Keratinocyte (primary cell): ENCODE measurements at regions not wholly inside any gene's neighbourhood (a gene's known extent, or its start where the extent isn't known, plus 50 kb on each side); places are given as distances from the start of the nearest gene placed in this dataset.

Experiments
- DNase-seq: peaks from one replicate; pipeline ENCODE4 v3.0.0-alpha.2; 2011; ENCODE audit warnings: low read depth, missing footprints, low spot score
- FAIRE-seq: peaks from 2 replicates; lab custom pipeline; 2011; peaks lifted over from hg19 to GRCh38; lab: Jason Lieb, UNC
- H2AFZ ChIP-seq: 2 replicates; pipeline ENCODE4 v1.6.0; 2012; ENCODE audit warnings: low read length, control low read depth, inconsistent platforms; ENCODE audit not compliant: control insufficient read depth
- H3K27ac ChIP-seq: 2 replicates; pipeline ENCODE4 v1.5.1; 2011; ENCODE audit warnings: low read length; ENCODE audit not compliant: control insufficient read depth, insufficient read depth
- H3K27me3 ChIP-seq: 3 replicates; pipeline ENCODE4 v1.6.0; 2011; ENCODE audit warnings: low read length; ENCODE audit not compliant: control insufficient read depth, insufficient read depth; ENCODE audit errors: extremely low read depth
- H3K36me3 ChIP-seq, 2 experiments: 2 replicates in 1 of 2; 3 replicates in 1 of 2; pipeline ENCODE4 v1.5.1; 2011; ENCODE audit warnings: low read length in 2 of 2, mild to moderate bottlenecking in 1 of 2; ENCODE audit not compliant: control insufficient read depth in 2 of 2, insufficient read depth in 2 of 2; ENCODE audit errors: extremely low read depth in 1 of 2
- H3K4me1 ChIP-seq: 3 replicates; pipeline ENCODE4 v1.5.1; 2011; ENCODE audit warnings: low read length; ENCODE audit not compliant: control insufficient read depth, insufficient read depth; ENCODE audit errors: extremely low read depth
- H3K4me2 ChIP-seq: 3 replicates; pipeline ENCODE4 v1.6.0; 2011; ENCODE audit warnings: low read depth, low read length; ENCODE audit not compliant: control insufficient read depth, insufficient read depth; ENCODE audit errors: extremely low read depth
- H3K4me3 ChIP-seq, 3 experiments: fragments of 200-600 bp in 1 of 3; sonication (generic) in 1 of 3; 2 replicates in 2 of 3; 3 replicates in 1 of 3; pipeline ENCODE4 v1.5.1; 2011 to 2016; ENCODE audit warnings: low read length in 3 of 3, mild to moderate bottlenecking in 3 of 3, control low read depth in 2 of 3, inconsistent platforms in 1 of 3, low read depth in 1 of 3, mixed read lengths in 1 of 3, mixed run types in 1 of 3, moderate library complexity in 1 of 3; ENCODE audit not compliant: control insufficient read depth in 2 of 3, insufficient read depth in 2 of 3; ENCODE audit errors: extremely low read depth in 1 of 3
- H3K79me2 ChIP-seq: 2 replicates; pipeline ENCODE4 v1.6.0; 2012; ENCODE audit warnings: low read length; ENCODE audit not compliant: control insufficient read depth, insufficient read depth
- H3K9ac ChIP-seq: 3 replicates; pipeline ENCODE4 v1.6.0; 2011; ENCODE audit warnings: low read length; ENCODE audit not compliant: control insufficient read depth, insufficient read depth; ENCODE audit errors: extremely low read depth
- H3K9me1 ChIP-seq: 3 replicates; pipeline ENCODE4 v1.6.0; 2011; ENCODE audit warnings: low read length; ENCODE audit not compliant: control insufficient read depth, insufficient read depth; ENCODE audit errors: extremely low read depth
- H3K9me3 ChIP-seq: 2 replicates; pipeline ENCODE4 v1.5.1; 2012; ENCODE audit warnings: low read depth, low read length; ENCODE audit not compliant: control insufficient read depth
- H4K20me1 ChIP-seq: 3 replicates; pipeline ENCODE4 v1.6.0; 2011; ENCODE audit warnings: low read length; ENCODE audit not compliant: control insufficient read depth, insufficient read depth; ENCODE audit errors: extremely low read depth
- CTCF ChIP-seq, 3 experiments: IDR thresholded peaks in 1 of 3; conservative IDR thresholded peaks in 1 of 3; optimal IDR thresholded peaks in 1 of 3; 2 replicates in 2 of 3; 3 replicates in 1 of 3; pipeline versions ENCODE3 to v1.5.1; 2011; ENCODE audit warnings: low read length in 3 of 3, mild to moderate bottlenecking in 3 of 3, moderate library complexity in 2 of 3, control low read depth in 1 of 3, inconsistent platforms in 1 of 3; ENCODE audit not compliant: insufficient read depth in 2 of 3; ENCODE audit errors: extremely low read depth in 1 of 3
- EZH2 ChIP-seq: IDR thresholded peaks from one replicate; pipeline ENCODE4 v1.6.1; 2012; ENCODE audit warnings: inconsistent platforms, mild to moderate bottlenecking, low read length, moderate library complexity
- dilution Hi-C: fragments of 300-500 bp; cut with MboI; formaldehyde crosslinking; loops from one replicate; pipeline ENCODE4 v1.7.0; 2020; ENCODE audit warnings: low sequenced_read_pairs; ENCODE audit not compliant: extremely low pct_ligation_motif_present

GRCh38 chr20:60117065-60117464 lies 158.8 kb downstream of the CDH26 start:
- no peak for DNase-seq

GRCh38 chr20:60121903-60122302 lies 163.7 kb downstream of the CDH26 start:
- Histone ChIP-seq H3K9ac (no peak overlapping the region), H3K9me3 (no peaks in the 10 kb centered on the region), H3K4me1 (peaks cover 12% of the 10 kb centered on the region), H3K27ac (no peak overlapping the region), H4K20me1 (no peaks in the 10 kb centered on the region), H3K4me2 (no peak overlapping the region), H3K9me1 (no peaks in the 10 kb centered on the region), H3K79me2 (no peaks in the 10 kb centered on the region), H3K4me3 (no peak overlapping the region), H2AFZ (no peak overlapping the region), H3K27me3 (peaks cover 46% of the 10 kb centered on the region), H3K36me3 (no peaks in the 10 kb centered on the region)
- FAIRE-seq = no peak
- DNase-seq = no peak
- TF ChIP-seq EZH2 (no peak), CTCF (optimal IDR thresholded peaks at IDR 0.05 in 1 of 3, IDR thresholded peaks at IDR 0.05 in 1 of 3, conservative IDR thresholded peaks at IDR 0.05 in 1 of 3; ENCODE audit: extremely low read depth in 1 of 3, insufficient read depth in 2 of 3, low read length in 3 of 3) (no peak)
- dilution Hi-C loops = no loop called here

More at GRCh38 chr20:60117065-60117464, 158.8 kb downstream of the CDH26 start:
- Histone ChIP-seq H3K27ac (no peak overlapping the region), H3K9me1 (no peaks in the 10 kb centered on the region), H3K4me1 (no peaks in the 10 kb centered on the region), H3K27me3 (peaks cover 54% of the 10 kb centered on the region), H4K20me1 (no peaks in the 10 kb centered on the region), H3K36me3 (no peaks in the 10 kb centered on the region), H2AFZ (no peak overlapping the region), H3K4me3 (no peak overlapping the region), H3K4me2 (peak overlapping the region; percentile 14), H3K79me2 (no peaks in the 10 kb centered on the region), H3K9ac (no peak overlapping the region), H3K9me3 (no peaks in the 10 kb centered on the region)
- dilution Hi-C loops = no loop called here
- no peak for FAIRE-seq
- TF ChIP-seq CTCF (optimal IDR thresholded peaks at IDR 0.05 in 1 of 3, IDR thresholded peaks at IDR 0.05 in 1 of 3, conservative IDR thresholded peaks at IDR 0.05 in 1 of 3; ENCODE audit: extremely low read depth in 1 of 3, insufficient read depth in 2 of 3, low read length in 3 of 3) (no peak), EZH2 (no peak)
